GM12878 (cell line): ENCODE measurements at regions not wholly inside any gene's neighbourhood (a gene's known extent, or its start where the extent isn't known, plus 50 kb on each side); places are given as distances from the start of the nearest gene placed in this dataset.

Experiments used
- ATAC-seq: fragments of 200-7000 bp; cut with Tn5 transposase; 3 replicates; pipeline ENCODE4 v1.9.1; 2020; ENCODE audit warnings: mild to moderate bottlenecking, moderate library complexity
- BruUV-seq: library from RNA; stranded (reverse); fragments of 400-500 nt; replicated peaks from 2 replicates; lab custom pipeline; 2021; lab: Mats Ljungman, UMichigan
- CTCF ChIA-PET: fragments of 300-600 bp; sonication (Branson Sonifier 250); formaldehyde crosslinking; extraction: SDS; loops from one replicate; lab custom pipeline; 2021; ENCODE audit warnings: inconsistent platforms; lab: Yijun Ruan, JAX
- POLR2A ChIA-PET: fragments of 350-600 bp; formaldehyde crosslinking; extraction: SDS; loops from one replicate; lab custom pipeline; 2021; ENCODE audit warnings: inconsistent platforms; lab: Charles Lee
- RAD21 ChIA-PET: fragments of 300-600 bp; sonication (Branson Sonifier 250); formaldehyde crosslinking; loops from one replicate; lab custom pipeline; 2023; ENCODE audit warnings: antibody characterized with exemption; ENCODE audit not compliant: unreplicated experiment; lab: Charles Lee
- SMC1A ChIA-PET: fragments of 300-600 bp; sonication (Branson Sonifier 250); formaldehyde crosslinking; loops from one replicate; lab custom pipeline; 2023; ENCODE audit not compliant: unreplicated experiment, uncharacterized antibody; lab: Charles Lee
- DNase-seq: peaks from one replicate; pipeline ENCODE4 v3.0.0-alpha.2; 2011; ENCODE audit warnings: low read depth, low spot score
- FAIRE-seq: peaks from 3 replicates; lab custom pipeline; 2011; peaks lifted over from hg19 to GRCh38; lab: Jason Lieb, UNC
- H2AFZ ChIP-seq: 2 replicates; pipeline ENCODE4 v1.6.0; 2011; ENCODE audit warnings: low read depth, low read length, control low read depth; ENCODE audit not compliant: control insufficient read depth
- H3K27ac ChIP-seq: 2 replicates; pipeline ENCODE4 v1.5.1; 2011; ENCODE audit warnings: control low read depth; ENCODE audit not compliant: control insufficient read depth, insufficient read depth
- H3K27me3 ChIP-seq, 2 experiments: replicated peaks in 1 of 2; 2 replicates each; pipeline versions ENCODE4 v1.6.0 to v1.6.1; 2011; ENCODE audit warnings: low read length in 1 of 2; ENCODE audit not compliant: control insufficient read depth in 2 of 2, insufficient read depth in 2 of 2
- H3K36me3 ChIP-seq, 2 experiments: 2 replicates each; pipeline ENCODE4 v1.5.1; 2011; ENCODE audit warnings: low read length in 1 of 2; ENCODE audit not compliant: control insufficient read depth in 2 of 2, insufficient read depth in 2 of 2
- H3K4me1 ChIP-seq: 2 replicates; pipeline ENCODE4 v1.6.1; 2011; ENCODE audit warnings: mild to moderate bottlenecking, low read length, moderate library complexity, mixed read lengths; ENCODE audit not compliant: control insufficient read depth, insufficient read depth
- H3K4me2 ChIP-seq: 2 replicates; pipeline ENCODE4 v1.6.0; 2011; ENCODE audit warnings: control low read depth; ENCODE audit not compliant: control insufficient read depth, insufficient read depth
- H3K4me3 ChIP-seq: fragments of 200-600 bp; sonication (generic); 2 replicates; pipeline ENCODE4 v1.5.1; 2016
- H3K79me2 ChIP-seq: 2 replicates; pipeline ENCODE4 v1.6.0; 2011; ENCODE audit warnings: low read length; ENCODE audit not compliant: control insufficient read depth, insufficient read depth
- H3K9ac ChIP-seq: 2 replicates; pipeline ENCODE4 v1.8.0; 2011; ENCODE audit warnings: low read length, control low read depth, mixed read lengths; ENCODE audit not compliant: control insufficient read depth, insufficient read depth
- H3K9me3 ChIP-seq: replicated peaks from 3 replicates; pipeline ENCODE4 v1.5.1; 2011; ENCODE audit warnings: mild to moderate bottlenecking, low read length; ENCODE audit not compliant: control insufficient read depth, insufficient read depth
- H4K20me1 ChIP-seq: 2 replicates; pipeline ENCODE4 v1.6.0; 2011; ENCODE audit not compliant: control insufficient read depth, insufficient read depth
- BHLHE40 ChIP-seq, 2 experiments: fragments of 450-650 bp in 1 of 2; IDR thresholded peaks; 2 replicates each; pipeline ENCODE4 v1.6.1; 2011 to 2017; ENCODE audit warnings: low read depth in 2 of 2, borderline replicate concordance in 1 of 2, improper control_type of control experiment in 1 of 2, low read length in 1 of 2, mild to moderate bottlenecking in 1 of 2
- CHD2 ChIP-seq: IDR thresholded peaks from 2 replicates; pipeline ENCODE4 v1.6.1; 2011; ENCODE audit warnings: low read depth, low read length, improper control_type of control experiment, borderline replicate concordance
- DPF2 ChIP-seq: fragments of 450-650 bp; IDR thresholded peaks from 2 replicates; pipeline ENCODE4 v1.6.1; 2017; ENCODE audit warnings: mild to moderate bottlenecking
- MEF2B ChIP-seq: fragments of 450-650 bp; IDR thresholded peaks from 2 replicates; pipeline ENCODE4 v1.6.1; 2018; ENCODE audit warnings: mild to moderate bottlenecking, moderate library complexity; ENCODE audit not compliant: partially characterized antibody, poor library complexity, severe bottlenecking
- NFIC ChIP-seq: IDR thresholded peaks from 2 replicates; pipeline ENCODE4 v1.6.1; 2012; ENCODE audit warnings: low read depth, mild to moderate bottlenecking, inconsistent platforms, low read length, moderate library complexity
- NKRF ChIP-seq: fragments of 450-650 bp; conservative IDR thresholded peaks from 2 replicates; pipeline ENCODE4 v1.6.1; 2017; ENCODE audit warnings: mild to moderate bottlenecking, moderate library complexity
- PAX8 ChIP-seq: fragments of 450-650 bp; IDR thresholded peaks from 2 replicates; pipeline ENCODE4 v1.6.1; 2017; ENCODE audit warnings: mild to moderate bottlenecking, moderate library complexity
- SPI1 ChIP-seq: IDR thresholded peaks from 2 replicates; pipeline ENCODE4 v1.6.1; 2011; ENCODE audit warnings: low read depth, mild to moderate bottlenecking, low read length, moderate library complexity, borderline replicate concordance; ENCODE audit not compliant: insufficient read depth
- TCF7 ChIP-seq: IDR thresholded peaks from 2 replicates; pipeline ENCODE4 v1.6.1; 2014; ENCODE audit warnings: antibody characterized with exemption, borderline replicate concordance
- ZBTB40 ChIP-seq: fragments of 450-650 bp; IDR thresholded peaks from 2 replicates; pipeline ENCODE4 v1.6.1; 2016; ENCODE audit warnings: mild to moderate bottlenecking, moderate library complexity, borderline replicate concordance
- ZNF207 ChIP-seq: fragments of 450-650 bp; IDR thresholded peaks from 2 replicates; pipeline ENCODE4 v1.6.1; 2014; ENCODE audit warnings: antibody characterized with exemption, mild to moderate bottlenecking, borderline replicate concordance
- WGBS: methylation state at CpG from one replicate; pipeline ENCODE4 v1.1.6; 2016; ENCODE audit warnings: low lambda C conversion rate; ENCODE audit not compliant: insufficient replicate concordance, insufficient coverage; ENCODE audit errors: missing lambda C conversion rate; 5-methylcytosine and 5-hydroxymethylcytosine counted together
- in situ Hi-C: fragments of 300-500 bp; cut with MboI; formaldehyde crosslinking; loops from 9 replicates; pipeline ENCODE4 v1.14.3; 2018; ENCODE audit warnings: mixed read lengths
- intact Hi-C: fragments of 100-400 bp; cut with micrococcal nuclease; formaldehyde crosslinking; loops from one replicate; pipeline ENCODE4 v1.14.2; 2022; ENCODE audit not compliant: unreplicated experiment
- TF ChIP-seq, protein P1 (sequence below): IDR thresholded peaks from 2 replicates; pipeline ENCODE4 v1.6.1; 2011; ENCODE audit warnings: mild to moderate bottlenecking, low read depth, low read length, moderate library complexity; ENCODE audit not compliant: insufficient replicate concordance
- TF ChIP-seq, protein P2 (sequence below): fragments of 450-650 bp; IDR thresholded peaks from 2 replicates; pipeline ENCODE4 v1.6.1; 2016; ENCODE audit warnings: mild to moderate bottlenecking

- no peak for TF ChIP-seq ZBTB40
- peak; percentile 66 for TF ChIP-seq NFIC
Observed at GRCh38 chr3:5499404-5499803, 311.9 kb downstream of the EDEM1 start (continued).

GRCh38 chr3:5503136-5503535 lies 315.6 kb downstream of the EDEM1 start:
- intact Hi-C loops = no loop called here
- WGBS = 95% methylated on average over 3 of the region's 3 CpGs
- in situ Hi-C loops = no loop called here
- no peak for FAIRE-seq
- Histone ChIP-seq H3K4me3 (no peak overlapping the region), H3K9ac (no peak overlapping the region), H4K20me1 (no peaks in the 10 kb centered on the region), H3K4me2 (no peak overlapping the region), H3K4me1 (peaks cover 15% of the 10 kb centered on the region), H3K27me3 (no peaks in the 10 kb centered on the region), H3K79me2 (no peaks in the 10 kb centered on the region), H3K27ac (no peak overlapping the region), H3K9me3 (no peaks in the 10 kb centered on the region; the same call in 2 of the 3 replicates), H2AFZ (no peak overlapping the region), H3K36me3 (no peaks in the 10 kb centered on the region)
- RAD21 ChIA-PET = no interaction called here
- CTCF ChIA-PET = no interaction called here
- no TSS peak for BruUV-seq
- no peak for DNase-seq
- POLR2A ChIA-PET = no interaction called here
- ATAC-seq = no peak
- SMC1A ChIA-PET = no interaction called here
- TF ChIP-seq MEF2B (no peak), PAX8 (no peak), CHD2 (no peak), SPI1 (no peak), NKRF (no peak), DPF2 (no peak), ZNF207 (no peak), BHLHE40 (IDR thresholded peaks at IDR 0.05; ENCODE audit: borderline replicate concordance in 1 of 2, low read depth in 2 of 2, low read length in 1 of 2) (no peak), TCF7 (no peak)
- TF ChIP-seq, protein P1, sequence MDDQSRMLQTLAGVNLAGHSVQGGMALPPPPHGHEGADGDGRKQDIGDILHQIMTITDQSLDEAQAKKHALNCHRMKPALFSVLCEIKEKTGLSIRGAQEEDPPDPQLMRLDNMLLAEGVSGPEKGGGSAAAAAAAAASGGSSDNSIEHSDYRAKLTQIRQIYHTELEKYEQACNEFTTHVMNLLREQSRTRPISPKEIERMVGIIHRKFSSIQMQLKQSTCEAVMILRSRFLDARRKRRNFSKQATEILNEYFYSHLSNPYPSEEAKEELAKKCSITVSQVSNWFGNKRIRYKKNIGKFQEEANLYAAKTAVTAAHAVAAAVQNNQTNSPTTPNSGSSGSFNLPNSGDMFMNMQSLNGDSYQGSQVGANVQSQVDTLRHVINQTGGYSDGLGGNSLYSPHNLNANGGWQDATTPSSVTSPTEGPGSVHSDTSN = no peak
- TF ChIP-seq, protein P2, sequence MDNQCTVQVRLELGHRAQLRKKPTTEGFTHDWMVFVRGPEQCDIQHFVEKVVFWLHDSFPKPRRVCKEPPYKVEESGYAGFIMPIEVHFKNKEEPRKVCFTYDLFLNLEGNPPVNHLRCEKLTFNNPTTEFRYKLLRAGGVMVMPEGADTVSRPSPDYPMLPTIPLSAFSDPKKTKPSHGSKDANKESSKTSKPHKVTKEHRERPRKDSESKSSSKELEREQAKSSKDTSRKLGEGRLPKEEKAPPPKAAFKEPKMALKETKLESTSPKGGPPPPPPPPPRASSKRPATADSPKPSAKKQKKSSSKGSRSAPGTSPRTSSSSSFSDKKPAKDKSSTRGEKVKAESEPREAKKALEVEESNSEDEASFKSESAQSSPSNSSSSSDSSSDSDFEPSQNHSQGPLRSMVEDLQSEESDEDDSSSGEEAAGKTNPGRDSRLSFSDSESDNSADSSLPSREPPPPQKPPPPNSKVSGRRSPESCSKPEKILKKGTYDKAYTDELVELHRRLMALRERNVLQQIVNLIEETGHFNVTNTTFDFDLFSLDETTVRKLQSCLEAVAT = no peak
